Astrocyte of the cerebellum (primary cell): ENCODE measurements at regions not wholly inside any gene's neighbourhood (a gene's known extent, or its start where the extent isn't known, plus 50 kb on each side); places are given as distances from the start of the nearest gene placed in this dataset.

Source experiments
- DNase-seq: peaks from one replicate; pipeline ENCODE4 v3.0.0-alpha.2; 2011; ENCODE audit warnings: low read depth
- H3K4me3 ChIP-seq: 2 replicates; pipeline ENCODE4 v1.5.1; 2011; ENCODE audit warnings: mild to moderate bottlenecking, low read depth, low read length, moderate library complexity
- CTCF ChIP-seq: IDR thresholded peaks from 2 replicates; pipeline ENCODE4 v1.5.1; 2012; ENCODE audit warnings: low read length, low read depth, moderate library complexity, mild to moderate bottlenecking; ENCODE audit errors: missing control alignments
- in situ Hi-C: cut with HindIII; loops from 2 replicates; pipeline ENCODE4 v1.10.0; 2017; ENCODE audit warnings: low sequenced_read_pairs

- no peak overlapping the region for H3K4me3 ChIP-seq
- DNase-seq, result no peak
- in situ Hi-C loops, result no loop called here
- TF ChIP-seq CTCF, result no peak
Measured at GRCh38 chr2:41902897-41903296, 144.9 kb upstream of the PKDCC start.

GRCh38 chr2:41903474-41904135 lies 144.2 kb upstream of the PKDCC start:
- in situ Hi-C loops, result no loop called here
- TF ChIP-seq CTCF, result no peak
- H3K4me3 ChIP-seq, result no peak overlapping the region
- DNase-seq, result no peak

GRCh38 chr2:41904459-41904858 lies 143.4 kb upstream of the PKDCC start:
- TF ChIP-seq CTCF, result no peak
- H3K4me3 ChIP-seq, result no peak overlapping the region
- no peak for DNase-seq
- in situ Hi-C loops, result no loop called here

- no peak for DNase-seq
- in situ Hi-C loops, result no loop called here
- TF ChIP-seq CTCF, result no peak
- H3K4me3 ChIP-seq, result no peak overlapping the region
Measured at GRCh38 chr2:41905597-41906337, 142.1 kb upstream of the PKDCC start.

- in situ Hi-C loops, result no loop called here
- H3K4me3 ChIP-seq, result no peak overlapping the region
- DNase-seq, result no peak
- TF ChIP-seq CTCF, result no peak
Measured at GRCh38 chr2:41906338-41906725, 141.5 kb upstream of the PKDCC start.

GRCh38 chr2:41907141-41907540 lies 140.7 kb upstream of the PKDCC start:
- in situ Hi-C loops, result no loop called here

More at GRCh38 chr2:41907141-41907540, 140.7 kb upstream of the PKDCC start:
- no peak for DNase-seq
- TF ChIP-seq CTCF, result no peak
- no peak overlapping the region for H3K4me3 ChIP-seq
